Hepatocyte (in vitro differentiated cells): ENCODE measurements at regions not wholly inside any gene's neighbourhood (a gene's known extent, or its start where the extent isn't known, plus 50 kb on each side); places are given as distances from the start of the nearest gene placed in this dataset.

Source experiments
- DNase-seq: peaks from one replicate; pipeline ENCODE4 v3.0.0-alpha.2; 2016; ENCODE audit warnings: low spot score
- H2AFZ ChIP-seq: fragments of 200-600 bp; sonication (generic); 2 replicates; pipeline ENCODE4 v1.6.0; 2016; ENCODE audit warnings: antibody characterized with exemption, mild to moderate bottlenecking
- H3K27ac ChIP-seq: fragments of 200-600 bp; sonication (generic); 2 replicates; pipeline ENCODE4 v1.5.1; 2016; ENCODE audit warnings: mild to moderate bottlenecking
- H3K27me3 ChIP-seq: fragments of 200-600 bp; sonication (generic); 2 replicates; pipeline ENCODE4 v1.6.1; 2016
- H3K36me3 ChIP-seq: fragments of 200-600 bp; sonication (generic); replicated peaks from 2 replicates; pipeline ENCODE4 v1.5.1; 2016; ENCODE audit warnings: low read depth; ENCODE audit not compliant: insufficient read depth
- H3K4me1 ChIP-seq: fragments of 200-600 bp; sonication (generic); 2 replicates; pipeline ENCODE4 v1.5.1; 2016; ENCODE audit warnings: mild to moderate bottlenecking, moderate library complexity; ENCODE audit not compliant: insufficient read depth
- H3K4me2 ChIP-seq: fragments of 200-600 bp; sonication (generic); 2 replicates; pipeline ENCODE4 v1.6.0; 2016
- H3K4me3 ChIP-seq: fragments of 200-600 bp; sonication (generic); 2 replicates; pipeline ENCODE4 v1.5.1; 2016; ENCODE audit warnings: mild to moderate bottlenecking
- H3K79me2 ChIP-seq: fragments of 200-600 bp; sonication (generic); 2 replicates; pipeline ENCODE4 v1.6.0; 2017; ENCODE audit warnings: mild to moderate bottlenecking
- H3K9me2 ChIP-seq: fragments of 200-600 bp; sonication (generic); replicated peaks from 2 replicates; pipeline ENCODE4 v1.6.0; 2017; ENCODE audit warnings: mild to moderate bottlenecking; ENCODE audit not compliant: insufficient read depth
- H3K9me3 ChIP-seq: fragments of 200-600 bp; sonication (generic); 2 replicates; pipeline ENCODE4 v1.5.1; 2016; ENCODE audit warnings: low read depth, mild to moderate bottlenecking
- H4K20me1 ChIP-seq: fragments of 200-600 bp; sonication (generic); 2 replicates; pipeline ENCODE4 v1.6.0; 2016; ENCODE audit warnings: mild to moderate bottlenecking; ENCODE audit not compliant: insufficient read depth, poor library complexity, severe bottlenecking
- EZH2 ChIP-seq: fragments of 200-600 bp; sonication (generic); IDR thresholded peaks from 2 replicates; pipeline ENCODE4 v1.6.1; 2016; ENCODE audit warnings: antibody characterized with exemption, mild to moderate bottlenecking, borderline replicate concordance
- EZH2phosphoT487 ChIP-seq: fragments of 200-600 bp; sonication (generic); IDR thresholded peaks from one replicate; pipeline ENCODE4 v1.6.1; 2018; ENCODE audit warnings: antibody characterized with exemption, mild to moderate bottlenecking, low read depth, moderate library complexity; ENCODE audit not compliant: unreplicated experiment, severe bottlenecking
- WGBS: methylation state at CpG from one replicate; pipeline ENCODE4 v1.1.6; 2016; ENCODE audit warnings: low lambda C conversion rate; ENCODE audit errors: missing lambda C conversion rate; 5-methylcytosine and 5-hydroxymethylcytosine counted together
- TF ChIP-seq, protein P1 (sequence below): fragments of 200-600 bp; sonication (generic); IDR thresholded peaks from 2 replicates; pipeline ENCODE4 v1.5.1; 2016; ENCODE audit warnings: antibody characterized with exemption, mild to moderate bottlenecking; ENCODE audit not compliant: poor library complexity

DNA sequence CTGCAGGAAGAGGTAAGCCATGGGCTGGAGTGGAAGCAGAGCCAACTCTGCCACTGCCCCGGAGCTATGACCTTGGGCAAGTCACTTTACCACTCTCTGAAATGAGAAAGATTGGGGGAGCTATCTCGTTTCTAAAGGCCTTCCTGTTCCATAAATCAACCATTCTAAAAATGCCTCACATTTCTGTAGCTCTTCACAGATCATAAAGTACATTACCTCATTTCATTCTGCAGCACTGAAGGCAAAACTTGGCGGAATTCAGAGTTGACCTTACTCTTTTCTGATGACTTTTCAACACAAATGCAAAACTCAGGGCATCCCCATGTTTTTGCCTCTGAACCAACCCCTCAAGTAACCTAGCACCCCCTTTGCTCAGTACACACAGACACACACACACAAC lies 404.0 kb upstream of the NFIA start:
- Histone ChIP-seq H4K20me1 (no peaks in the 10 kb centered on the region), H2AFZ (no peak overlapping the region), H3K27me3 (no peaks in the 10 kb centered on the region), H3K9me3 (no peaks in the 10 kb centered on the region), H3K4me3 (no peak overlapping the region), H3K4me1 (no peaks in the 10 kb centered on the region), H3K79me2 (no peaks in the 10 kb centered on the region), H3K27ac (no peak overlapping the region), H3K9me2 (no peaks in the 10 kb centered on the region), H3K4me2 (no peak overlapping the region), H3K36me3 (no peaks in the 10 kb centered on the region)
- DNase-seq = no peak
- TF ChIP-seq, protein P1, sequence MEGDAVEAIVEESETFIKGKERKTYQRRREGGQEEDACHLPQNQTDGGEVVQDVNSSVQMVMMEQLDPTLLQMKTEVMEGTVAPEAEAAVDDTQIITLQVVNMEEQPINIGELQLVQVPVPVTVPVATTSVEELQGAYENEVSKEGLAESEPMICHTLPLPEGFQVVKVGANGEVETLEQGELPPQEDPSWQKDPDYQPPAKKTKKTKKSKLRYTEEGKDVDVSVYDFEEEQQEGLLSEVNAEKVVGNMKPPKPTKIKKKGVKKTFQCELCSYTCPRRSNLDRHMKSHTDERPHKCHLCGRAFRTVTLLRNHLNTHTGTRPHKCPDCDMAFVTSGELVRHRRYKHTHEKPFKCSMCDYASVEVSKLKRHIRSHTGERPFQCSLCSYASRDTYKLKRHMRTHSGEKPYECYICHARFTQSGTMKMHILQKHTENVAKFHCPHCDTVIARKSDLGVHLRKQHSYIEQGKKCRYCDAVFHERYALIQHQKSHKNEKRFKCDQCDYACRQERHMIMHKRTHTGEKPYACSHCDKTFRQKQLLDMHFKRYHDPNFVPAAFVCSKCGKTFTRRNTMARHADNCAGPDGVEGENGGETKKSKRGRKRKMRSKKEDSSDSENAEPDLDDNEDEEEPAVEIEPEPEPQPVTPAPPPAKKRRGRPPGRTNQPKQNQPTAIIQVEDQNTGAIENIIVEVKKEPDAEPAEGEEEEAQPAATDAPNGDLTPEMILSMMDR = no peak
- TF ChIP-seq EZH2 (no peak), EZH2phosphoT487 (no peak)
- 74% methylated on average over 3 of the region's 3 CpGs for WGBS

DNA sequence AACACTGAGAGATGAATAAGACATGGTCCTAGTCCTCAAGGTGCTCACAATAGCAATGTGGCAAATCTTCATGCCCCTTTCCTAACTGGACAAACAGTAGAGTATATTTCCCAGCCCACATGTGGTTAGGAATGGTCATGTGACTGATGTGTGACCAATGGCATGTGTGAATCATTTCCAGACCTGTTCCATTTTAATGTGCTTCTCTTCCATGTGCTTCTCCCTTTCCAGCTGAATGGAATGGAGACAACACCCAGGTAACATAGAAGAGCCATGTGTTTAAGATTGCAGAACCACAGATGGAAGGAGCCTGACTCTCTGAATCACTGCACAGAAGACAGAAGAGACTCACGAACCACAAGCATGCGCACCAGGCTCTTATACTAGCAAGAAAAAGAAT lies 409.9 kb upstream of the NFIA start:
- no peaks in the 10 kb centered on the region for H3K79me2 ChIP-seq
- no peak overlapping the region for H3K4me3 ChIP-seq
- no peak overlapping the region for H3K4me2 ChIP-seq
- no peaks in the 10 kb centered on the region for H3K9me2 ChIP-seq
- no peak overlapping the region for H2AFZ ChIP-seq
- no peaks in the 10 kb centered on the region for H3K4me1 ChIP-seq
- no peaks in the 10 kb centered on the region for H3K27me3 ChIP-seq
- 87% methylated on average over 2 of the region's 2 CpGs for WGBS
- TF ChIP-seq EZH2phosphoT487 (no peak), EZH2 (no peak)
- TF ChIP-seq, protein P1 = no peak
- no peaks in the 10 kb centered on the region for H3K36me3 ChIP-seq
- H4K20me1 ChIP-seq = no peaks in the 10 kb centered on the region
- DNase-seq = no peak
- H3K9me3 ChIP-seq = no peaks in the 10 kb centered on the region
- H3K27ac ChIP-seq = no peak overlapping the region

DNA sequence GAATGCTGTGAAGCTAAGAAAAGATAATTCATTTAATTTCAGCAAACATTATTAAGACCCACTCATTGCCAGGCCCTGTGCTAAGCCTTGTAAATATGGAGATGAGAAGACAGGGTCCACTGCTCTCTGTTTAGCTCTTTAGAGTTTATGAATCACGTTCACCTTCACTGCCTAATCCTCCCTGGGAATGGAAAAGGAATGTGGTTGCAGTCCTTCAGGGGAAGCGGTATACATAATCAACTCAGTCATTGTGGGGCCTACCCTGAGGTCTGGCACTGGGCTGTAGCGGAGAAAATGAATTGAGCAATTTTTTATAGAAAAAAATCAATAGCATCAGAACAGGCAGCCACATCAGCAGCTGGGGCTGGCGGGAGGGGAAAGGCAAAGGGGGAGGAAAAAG lies 412.1 kb upstream of the NFIA start:
- H3K4me2 ChIP-seq = no peak overlapping the region
- no peaks in the 10 kb centered on the region for H3K36me3 ChIP-seq
- TF ChIP-seq EZH2 (no peak), EZH2phosphoT487 (no peak)
- TF ChIP-seq, protein P1 = no peak
- H3K4me1 ChIP-seq = no peaks in the 10 kb centered on the region
- no peaks in the 10 kb centered on the region for H3K79me2 ChIP-seq
- 63% methylated on average over 4 of the region's 4 CpGs for WGBS
- no peak overlapping the region for H3K27ac ChIP-seq
- no peak overlapping the region for H3K4me3 ChIP-seq
- no peaks in the 10 kb centered on the region for H3K27me3 ChIP-seq
- no peak overlapping the region for H2AFZ ChIP-seq
- DNase-seq = no peak
- no peaks in the 10 kb centered on the region for H4K20me1 ChIP-seq
- no peaks in the 10 kb centered on the region for H3K9me2 ChIP-seq
- no peaks in the 10 kb centered on the region for H3K9me3 ChIP-seq

DNA sequence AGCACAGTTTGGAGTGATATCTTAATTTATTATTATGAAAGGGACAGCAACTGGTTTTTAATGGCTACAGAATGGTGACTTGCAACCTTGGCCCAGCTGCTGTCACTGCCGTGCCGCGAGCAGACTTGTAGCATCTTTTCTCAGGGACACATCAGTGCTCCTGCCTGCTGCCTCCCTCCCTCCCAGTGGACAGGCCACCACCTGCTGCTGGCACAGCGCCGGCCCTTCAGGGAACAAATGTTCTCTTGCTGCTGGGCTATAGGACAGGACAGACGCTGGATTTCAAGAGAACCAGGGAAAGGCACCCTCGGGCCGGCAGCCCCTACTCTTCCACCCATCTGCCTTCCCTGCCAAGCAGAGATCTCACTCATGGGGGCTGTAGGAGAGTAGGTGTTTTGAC lies 413.8 kb upstream of the NFIA start:
- no peaks in the 10 kb centered on the region for H3K9me2 ChIP-seq
- no peaks in the 10 kb centered on the region for H3K36me3 ChIP-seq
- no peak overlapping the region for H3K4me2 ChIP-seq
- TF ChIP-seq EZH2 (no peak), EZH2phosphoT487 (no peak)
- TF ChIP-seq, protein P1 = no peak
- H3K4me3 ChIP-seq = no peak overlapping the region
- no peak overlapping the region for H3K27ac ChIP-seq
- no peaks in the 10 kb centered on the region for H3K79me2 ChIP-seq
- 95% methylated on average over 8 of the region's 8 CpGs for WGBS
- no peaks in the 10 kb centered on the region for H3K4me1 ChIP-seq
- DNase-seq = no peak
- H3K9me3 ChIP-seq = no peaks in the 10 kb centered on the region
- no peaks in the 10 kb centered on the region for H3K27me3 ChIP-seq
- H2AFZ ChIP-seq = no peak overlapping the region
- no peaks in the 10 kb centered on the region for H4K20me1 ChIP-seq
